ENCODE measurements at regions not wholly inside any gene's neighbourhood (a gene's known extent, or its start where the extent isn't known, plus 50 kb on each side); places are given as distances from the start of the nearest gene placed in this dataset.

- DNase-seq (ENCODE audit: low read depth, low spot score) = peak; percentile 80
- no peak overlapping the region for H3K4me3 ChIP-seq (ENCODE audit: low read length)
Measured at GRCh38 chr10:113385021-113385999, 167.5 kb upstream of the HABP2 start.

- DNase-seq (ENCODE audit: low read depth, low spot score) = no peak
- H3K4me3 ChIP-seq (ENCODE audit: low read length) = no peak overlapping the region
Measured at GRCh38 chr10:113386005-113386404, 166.8 kb upstream of the HABP2 start.

- no peak for DNase-seq (ENCODE audit: low read depth, low spot score)
- H3K4me3 ChIP-seq (ENCODE audit: low read length) = no peak overlapping the region
Measured at GRCh38 chr10:113389969-113390368, 162.9 kb upstream of the HABP2 start.

- no peak overlapping the region for H3K4me3 ChIP-seq (ENCODE audit: low read length)
- DNase-seq (ENCODE audit: low read depth, low spot score) = no peak
Measured at GRCh38 chr10:113390896-113391295, 162.0 kb upstream of the HABP2 start.

GRCh38 chr10:113397047-113397446 lies 155.8 kb upstream of the HABP2 start:
- no peak overlapping the region for H3K4me3 ChIP-seq (ENCODE audit: low read length)
- DNase-seq (ENCODE audit: low read depth, low spot score) = no peak

- no peak for DNase-seq (ENCODE audit: low read depth, low spot score)
Measured at GRCh38 chr10:113399065-113399464, 153.8 kb upstream of the HABP2 start.

GRCh38 chr10:113402602-113403001 lies 150.3 kb upstream of the HABP2 start:
- no peak for DNase-seq (ENCODE audit: low read depth, low spot score)
- no peak overlapping the region for H3K4me3 ChIP-seq (ENCODE audit: low read length)

More at GRCh38 chr10:113399065-113399464, 153.8 kb upstream of the HABP2 start:
- no peak overlapping the region for H3K4me3 ChIP-seq (ENCODE audit: low read length)

- no peak for DNase-seq (ENCODE audit: low read depth, low spot score)
- H3K4me3 ChIP-seq (ENCODE audit: low read length) = no peak overlapping the region
Measured at GRCh38 chr10:113407218-113407617, 145.6 kb upstream of the HABP2 start.

GRCh38 chr10:113409175-113409574 lies 143.7 kb upstream of the HABP2 start:
- no peak for DNase-seq (ENCODE audit: low read depth, low spot score)
- no peak overlapping the region for H3K4me3 ChIP-seq (ENCODE audit: low read length)

- no peak for DNase-seq (ENCODE audit: low read depth, low spot score)
- H3K4me3 ChIP-seq (ENCODE audit: low read length) = no peak overlapping the region
Measured at GRCh38 chr10:113410618-113411017, 142.2 kb upstream of the HABP2 start.

GRCh38 chr10:113411456-113411855 lies 141.4 kb upstream of the HABP2 start:
- DNase-seq (ENCODE audit: low read depth, low spot score) = peak; percentile 39
- H3K4me3 ChIP-seq (ENCODE audit: low read length) = no peak overlapping the region

GRCh38 chr10:113412161-113412560 lies 140.7 kb upstream of the HABP2 start:
- no peak overlapping the region for H3K4me3 ChIP-seq (ENCODE audit: low read length)
- no peak for DNase-seq (ENCODE audit: low read depth, low spot score)

- H3K4me3 ChIP-seq (ENCODE audit: low read length) = no peak overlapping the region
- no peak for DNase-seq (ENCODE audit: low read depth, low spot score)
Measured at GRCh38 chr10:113414543-113414942, 138.3 kb upstream of the HABP2 start.

GRCh38 chr10:113415246-113415645 lies 137.6 kb upstream of the HABP2 start:
- DNase-seq (ENCODE audit: low read depth, low spot score) = no peak
- H3K4me3 ChIP-seq (ENCODE audit: low read length) = no peak overlapping the region

GRCh38 chr10:113420057-113420732 lies 132.7 kb upstream of the HABP2 start:
- DNase-seq (ENCODE audit: low read depth, low spot score) = no peak
- no peak overlapping the region for H3K4me3 ChIP-seq (ENCODE audit: low read length)

GRCh38 chr10:113420733-113421675 lies 131.8 kb upstream of the HABP2 start:
- H3K4me3 ChIP-seq (ENCODE audit: low read length) = no peak overlapping the region
- DNase-seq (ENCODE audit: low read depth, low spot score) = no peak

- no peak overlapping the region for H3K4me3 ChIP-seq (ENCODE audit: low read length)
- DNase-seq (ENCODE audit: low read depth, low spot score) = no peak
Measured at GRCh38 chr10:113422371-113422770, 130.5 kb upstream of the HABP2 start.

- DNase-seq (ENCODE audit: low read depth, low spot score) = no peak
- H3K4me3 ChIP-seq (ENCODE audit: low read length) = no peak overlapping the region
Measured at GRCh38 chr10:113423981-113424721, 128.7 kb upstream of the HABP2 start.

- H3K4me3 ChIP-seq (ENCODE audit: low read length) = no peak overlapping the region
- no peak for DNase-seq (ENCODE audit: low read depth, low spot score)
Measured at GRCh38 chr10:113425008-113425407, 127.8 kb upstream of the HABP2 start.
